HUDEP-2 (cell line): ENCODE measurements at regions not wholly inside any gene's neighbourhood (a gene's known extent, or its start where the extent isn't known, plus 50 kb on each side); places are given as distances from the start of the nearest gene placed in this dataset.
"Not testable (repeated sequence)": the region's sequence is repeated elsewhere in the genome, so short reads cannot be mapped to it uniquely, and the experiment has no call there.

Experiments
- DNase-seq, 76 experiments: peaks; one replicate each; lab custom pipeline; 2025; ENCODE audit not compliant: unreplicated experiment in 76 of 76; lab: John Stamatoyannopoulos, UW

GRCh38 chr9:16267281-16268066, 603.0 kb downstream of the BNC2 start:
- DNase-seq = no peak

- no peak for DNase-seq
Observed at GRCh38 chr9:16268067-16268881, 602.2 kb downstream of the BNC2 start.

GRCh38 chr9:16271967-16272366, 598.5 kb downstream of the BNC2 start:
- no peak for DNase-seq

- no peak for DNase-seq
Observed at GRCh38 chr9:16272776-16273175, 597.7 kb downstream of the BNC2 start.

- DNase-seq = no peak
Observed at GRCh38 chr9:16275795-16276624, 594.5 kb downstream of the BNC2 start.

GRCh38 chr9:16276866-16277265, 593.6 kb downstream of the BNC2 start:
- no peak for DNase-seq

GRCh38 chr9:16277471-16277960, 593.0 kb downstream of the BNC2 start:
- no peak for DNase-seq

GRCh38 chr9:16278326-16278999, 592.0 kb downstream of the BNC2 start:
- DNase-seq = no peak

- DNase-seq = no peak
Observed at GRCh38 chr9:16281707-16282106, 588.8 kb downstream of the BNC2 start.

GRCh38 chr9:16282216-16282615, 588.3 kb downstream of the BNC2 start:
- DNase-seq = no peak

GRCh38 chr9:16282718-16283117, 587.8 kb downstream of the BNC2 start:
- no peak for DNase-seq

GRCh38 chr9:16286160-16286559, 584.3 kb downstream of the BNC2 start:
- DNase-seq = no peak

- no peak for DNase-seq
Observed at GRCh38 chr9:16289639-16290038, 580.8 kb downstream of the BNC2 start.

- DNase-seq = no peak
Observed at GRCh38 chr9:16290169-16290568, 580.3 kb downstream of the BNC2 start.

GRCh38 chr9:16291921-16292320, 578.5 kb downstream of the BNC2 start:
- DNase-seq = no peak

GRCh38 chr9:16293610-16294009, 576.9 kb downstream of the BNC2 start:
- DNase-seq = no peak

- DNase-seq = no peak
Observed at GRCh38 chr9:16294133-16294770, 576.2 kb downstream of the BNC2 start.

GRCh38 chr9:16294940-16295339, 575.5 kb downstream of the BNC2 start:
- not testable (repeated sequence) for DNase-seq

- DNase-seq = not testable (repeated sequence)
Observed at GRCh38 chr9:16299368-16299767, 571.1 kb downstream of the BNC2 start.

GRCh38 chr9:16303506-16303905, 567.0 kb downstream of the BNC2 start:
- no peak for DNase-seq
